ENCODE measurements at regions not wholly inside any gene's neighbourhood (a gene's known extent, or its start where the extent isn't known, plus 50 kb on each side); places are given as distances from the start of the nearest gene placed in this dataset.

GRCh38 chr2:217199255-217199630 lies 339.4 kb upstream of the TNP1 start:
- no peak for DNase-seq (ENCODE audit: low read depth, low spot score)

GRCh38 chr2:217195658-217196446 lies 336.0 kb upstream of the TNP1 start:
- DNase-seq (ENCODE audit: low read depth, low spot score) = no peak

GRCh38 chr2:217195016-217195415 lies 335.2 kb upstream of the TNP1 start:
- no peak for DNase-seq (ENCODE audit: low read depth, low spot score)

GRCh38 chr2:217193431-217194340 lies 333.8 kb upstream of the TNP1 start:
- DNase-seq (ENCODE audit: low read depth, low spot score) = no peak

GRCh38 chr2:217192366-217192765 lies 332.5 kb upstream of the TNP1 start:
- no peak for DNase-seq (ENCODE audit: low read depth, low spot score)

- no peak for DNase-seq (ENCODE audit: low read depth, low spot score)
Measured at GRCh38 chr2:217189747-217190146, 329.9 kb upstream of the TNP1 start.

GRCh38 chr2:217189131-217189530 lies 329.3 kb upstream of the TNP1 start:
- no peak for DNase-seq (ENCODE audit: low read depth, low spot score)

GRCh38 chr2:217186668-217187159 lies 326.9 kb upstream of the TNP1 start:
- no peak for DNase-seq (ENCODE audit: low read depth, low spot score)

- DNase-seq (ENCODE audit: low read depth, low spot score) = no peak
Measured at GRCh38 chr2:217186152-217186551, 326.3 kb upstream of the TNP1 start.

- no peak for DNase-seq (ENCODE audit: low read depth, low spot score)
Measured at GRCh38 chr2:217185265-217185995, 325.6 kb upstream of the TNP1 start.

- DNase-seq (ENCODE audit: low read depth, low spot score) = no peak
Measured at GRCh38 chr2:217184242-217184641, 324.4 kb upstream of the TNP1 start.

- no peak for DNase-seq (ENCODE audit: low read depth, low spot score)
Measured at GRCh38 chr2:217183471-217183870, 323.6 kb upstream of the TNP1 start.

- no peak for DNase-seq (ENCODE audit: low read depth, low spot score)
Measured at GRCh38 chr2:217182926-217183325, 323.1 kb upstream of the TNP1 start.

- DNase-seq (ENCODE audit: low read depth, low spot score) = no peak
Measured at GRCh38 chr2:217181512-217181911, 321.6 kb upstream of the TNP1 start.

GRCh38 chr2:217179854-217180253 lies 320.0 kb upstream of the TNP1 start:
- DNase-seq (ENCODE audit: low read depth, low spot score) = no peak

- DNase-seq (ENCODE audit: low read depth, low spot score) = no peak
Measured at GRCh38 chr2:217178341-217178740, 318.5 kb upstream of the TNP1 start.

- DNase-seq (ENCODE audit: low read depth, low spot score) = no peak
Measured at GRCh38 chr2:217177720-217178119, 317.9 kb upstream of the TNP1 start.

GRCh38 chr2:217171874-217172273 lies 312.0 kb upstream of the TNP1 start:
- no peak for DNase-seq (ENCODE audit: low read depth, low spot score)

GRCh38 chr2:217168496-217168895 lies 308.6 kb upstream of the TNP1 start:
- no peak for DNase-seq (ENCODE audit: low read depth, low spot score)

GRCh38 chr2:217167531-217167930 lies 307.7 kb upstream of the TNP1 start:
- DNase-seq (ENCODE audit: low read depth, low spot score) = no peak

- no peak for DNase-seq (ENCODE audit: low read depth, low spot score)
Measured at GRCh38 chr2:217166241-217166850, 306.5 kb upstream of the TNP1 start.

GRCh38 chr2:217165547-217165946 lies 305.7 kb upstream of the TNP1 start:
- DNase-seq (ENCODE audit: low read depth, low spot score) = no peak
